SK-N-MC (cell line): ENCODE measurements at regions not wholly inside any gene's neighbourhood (a gene's known extent, or its start where the extent isn't known, plus 50 kb on each side); places are given as distances from the start of the nearest gene placed in this dataset.
"Not testable (repeated sequence)": the region's sequence is repeated elsewhere in the genome, so short reads cannot be mapped to it uniquely, and the experiment has no call there.

Experiments used
- DNase-seq: peaks from one replicate; pipeline ENCODE4 v3.0.0-alpha.2; 2011; ENCODE audit warnings: low read depth, low spot score
- H3K27ac ChIP-seq: fragments of 200-600 bp; sonication (generic); 2 replicates; pipeline ENCODE4 v1.5.1; 2016; ENCODE audit warnings: mixed run types
- H3K36me3 ChIP-seq: fragments of 200-600 bp; sonication (generic); 2 replicates; pipeline ENCODE4 v1.6.1; 2017; ENCODE audit warnings: antibody characterized with exemption, low read length, mixed read lengths; ENCODE audit not compliant: insufficient read depth
- H3K4me3 ChIP-seq: fragments of 200-600 bp; sonication (generic); 2 replicates; pipeline ENCODE4 v1.5.1; 2016
- H3K9ac ChIP-seq: fragments of 200-600 bp; sonication (generic); 2 replicates; pipeline ENCODE4 v1.8.0; 2017; ENCODE audit warnings: mixed run types, mixed read lengths; ENCODE audit not compliant: insufficient read length
- H3K9me3 ChIP-seq: fragments of 200-600 bp; sonication (generic); 2 replicates; pipeline ENCODE4 v1.6.1; 2017; ENCODE audit warnings: low read depth, mild to moderate bottlenecking, antibody characterized with exemption, low read length, moderate library complexity, mixed read lengths
- EZH2 ChIP-seq: fragments of 200-600 bp; sonication (generic); IDR thresholded peaks from one replicate; pipeline ENCODE4 v1.6.1; 2017; ENCODE audit warnings: antibody characterized with exemption
- FOXP2 ChIP-seq: optimal IDR thresholded peaks from 2 replicates; pipeline ENCODE3; 2011; ENCODE audit warnings: mild to moderate bottlenecking, moderate library complexity; ENCODE audit not compliant: insufficient read depth; ENCODE audit errors: extremely low read length, control extremely low read depth
- POLR2AphosphoS5 ChIP-seq: IDR thresholded peaks from 2 replicates; pipeline ENCODE4 v1.6.1; 2012; ENCODE audit warnings: mild to moderate bottlenecking, low read depth, low read length, borderline replicate concordance

DNA sequence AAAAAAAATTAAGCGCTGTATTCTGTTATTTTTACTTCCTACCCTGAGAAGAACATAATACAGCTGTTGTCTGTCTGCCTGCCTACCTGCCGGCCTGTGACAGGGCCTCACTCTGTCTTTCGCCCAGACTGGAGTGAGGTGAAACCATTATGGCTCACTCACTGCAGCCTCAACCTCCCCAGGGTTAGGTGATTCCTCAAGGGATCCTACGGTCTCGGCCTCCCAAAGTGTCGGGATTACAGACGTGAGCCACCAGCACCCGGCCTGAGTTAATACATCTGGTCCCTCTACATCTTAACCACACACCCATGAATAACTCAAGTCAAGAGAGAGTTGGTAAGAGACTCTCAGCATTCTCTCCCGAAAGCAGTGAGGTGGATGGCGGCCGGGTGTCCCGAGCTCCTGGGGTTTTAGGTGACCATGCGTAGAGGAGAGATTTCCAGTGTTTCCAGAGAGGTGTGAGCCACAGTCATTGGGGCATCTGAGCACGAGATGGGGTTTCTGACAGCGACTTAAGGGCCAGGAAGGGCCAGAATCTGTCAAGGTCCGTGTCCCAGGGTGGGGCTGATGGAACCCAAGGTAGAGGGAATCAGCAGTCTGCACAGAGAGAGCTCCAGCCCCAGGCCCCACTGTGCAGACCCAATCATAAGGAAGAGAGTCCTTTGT is 1954.4 kb upstream of the DEFB115 start:
- Histone ChIP-seq H3K36me3 (no peaks in the 10 kb centered on the region), H3K4me3 (no peak overlapping the region), H3K27ac (no peak overlapping the region), H3K9me3 (no peaks in the 10 kb centered on the region), H3K9ac (no peak overlapping the region)
- TF ChIP-seq EZH2 (no peak), FOXP2 (no peak), POLR2AphosphoS5 (no peak)
- DNase-seq: no peak

DNA sequence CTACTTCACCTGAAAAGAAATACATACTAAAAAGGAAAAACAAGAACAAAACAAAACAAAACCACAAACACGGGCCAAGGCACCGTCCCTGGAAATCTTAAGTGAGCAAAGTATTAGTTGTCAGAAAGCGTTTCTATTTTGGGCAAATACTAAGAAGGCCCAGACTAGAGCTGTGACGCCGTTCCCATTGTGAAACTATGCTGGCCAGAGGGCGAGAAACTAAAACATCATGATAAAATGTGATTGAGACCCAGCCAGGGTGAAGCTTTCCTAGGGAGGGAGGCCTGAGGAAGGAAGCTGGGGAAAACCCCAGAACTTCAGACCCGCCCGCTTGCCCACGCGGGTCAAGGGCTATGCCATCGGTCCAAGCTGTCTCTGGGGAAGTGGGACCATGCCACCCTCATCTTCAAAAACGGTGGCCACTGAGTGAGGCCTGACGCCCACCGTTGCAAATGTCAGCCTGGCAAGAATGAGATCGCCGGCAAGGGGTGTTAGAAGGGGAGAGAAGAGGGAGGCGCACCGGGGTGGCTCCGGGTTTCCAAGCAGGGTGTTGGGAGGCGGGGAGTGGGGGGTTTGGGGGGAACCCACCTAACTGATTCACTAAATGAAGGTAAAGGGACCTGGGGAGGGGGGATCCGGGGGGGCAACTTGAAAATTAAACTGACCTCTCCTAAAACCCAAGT is 1950.9 kb upstream of the DEFB115 start:
- no peak for DNase-seq
- H3K36me3 ChIP-seq: no peaks in the 10 kb centered on the region

DNA sequence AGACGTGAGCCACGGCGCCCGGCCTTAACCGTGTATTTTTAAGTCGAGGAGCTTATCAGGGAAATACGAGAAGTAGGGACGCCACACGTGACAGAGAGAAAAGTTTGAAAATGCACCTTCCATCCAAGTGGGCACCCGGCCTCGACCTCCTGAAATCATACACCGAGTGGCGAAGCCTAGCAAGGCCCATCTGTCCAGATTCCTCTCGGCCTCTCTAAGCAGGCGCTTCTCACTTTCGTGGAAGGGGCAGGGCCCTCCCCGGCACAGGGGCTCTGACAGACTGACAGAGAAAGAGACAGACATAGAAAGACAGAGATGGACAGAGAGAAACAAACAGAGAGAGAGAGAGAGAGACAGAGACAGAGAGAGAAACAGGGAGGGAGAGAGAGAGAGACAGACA is 1950.0 kb upstream of the DEFB115 start:
- not testable (repeated sequence) for DNase-seq

More for the DNA sequence above, 1950.9 kb upstream of the DEFB115 start:
- TF ChIP-seq POLR2AphosphoS5: no peak
- no peak for TF ChIP-seq EZH2
- no peak for TF ChIP-seq FOXP2
- no peaks in the 10 kb centered on the region for H3K9me3 ChIP-seq
- H3K4me3 ChIP-seq: peak overlapping the region; percentile 49
- H3K27ac ChIP-seq: no peak overlapping the region
- no peak overlapping the region for H3K9ac ChIP-seq

DNA sequence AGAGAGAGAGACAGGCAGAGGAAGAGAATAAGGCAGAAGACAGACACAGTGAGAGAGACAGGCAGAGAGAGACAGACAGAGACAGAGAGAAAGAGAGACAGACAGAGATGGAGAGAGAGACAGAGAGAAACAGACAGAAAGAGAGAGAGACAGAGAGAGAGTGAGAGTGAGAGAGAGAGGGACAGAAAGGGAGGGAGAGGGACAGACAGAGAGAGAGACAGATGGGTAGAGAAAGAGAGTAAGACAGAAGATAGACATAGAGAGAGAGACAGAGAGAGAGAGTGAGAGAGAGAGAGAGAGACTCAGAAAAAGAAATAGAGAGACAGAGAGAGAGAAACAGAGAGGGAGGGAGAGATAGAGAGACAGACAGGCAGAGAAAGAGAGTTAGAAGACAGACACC is 1948.5 kb upstream of the DEFB115 start:
- not testable (repeated sequence) for H3K27ac ChIP-seq, H3K9me3 ChIP-seq, H3K4me3 ChIP-seq, DNase-seq, H3K36me3 ChIP-seq, H3K9ac ChIP-seq

More for the DNA sequence above, 1950.0 kb upstream of the DEFB115 start:
- not testable (repeated sequence) for H3K9me3 ChIP-seq, H3K4me3 ChIP-seq, H3K9ac ChIP-seq, H3K36me3 ChIP-seq, H3K27ac ChIP-seq

DNA sequence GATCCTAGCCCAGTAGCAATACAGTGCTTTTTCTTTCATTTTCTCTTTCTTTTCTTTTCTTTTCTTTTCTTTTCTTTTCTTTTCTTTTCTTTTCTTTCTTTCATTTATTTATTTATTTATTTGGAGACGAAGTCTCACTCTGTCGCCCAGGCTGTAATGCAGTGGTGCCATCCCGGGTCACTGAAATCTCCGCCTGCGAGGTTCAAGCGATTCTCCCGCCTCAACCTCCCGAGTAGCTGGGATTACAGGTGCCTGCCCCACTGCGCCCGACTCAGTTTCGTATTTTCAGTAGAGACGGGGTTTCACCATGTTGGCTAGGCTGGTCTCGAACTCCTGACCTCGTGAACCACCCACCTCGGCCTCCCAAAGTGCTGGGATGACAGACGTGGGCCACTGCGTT is 1948.0 kb upstream of the DEFB115 start:
- DNase-seq, H3K27ac ChIP-seq, H3K36me3 ChIP-seq, H3K9me3 ChIP-seq, H3K9ac ChIP-seq, H3K4me3 ChIP-seq: not testable (repeated sequence)

DNA sequence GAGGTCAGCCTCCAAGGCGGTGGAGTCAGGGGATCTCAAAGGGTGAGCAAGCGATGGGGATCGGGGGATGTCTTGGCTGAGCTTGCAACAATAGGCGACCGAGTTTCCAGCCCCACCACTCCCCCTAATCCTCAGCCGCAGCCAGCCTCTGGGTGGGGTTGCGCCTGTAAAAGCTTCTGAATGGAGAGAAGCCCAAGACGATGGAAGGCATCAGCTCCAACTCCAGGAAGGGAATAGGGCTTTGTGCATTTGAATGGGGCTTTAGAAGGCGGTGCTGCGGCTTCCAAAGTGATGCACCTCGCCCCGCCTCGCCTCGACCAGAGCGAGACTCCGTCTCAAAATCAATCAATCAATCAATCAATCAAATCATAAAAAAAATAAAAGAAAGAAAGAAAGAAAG is 1946.4 kb upstream of the DEFB115 start:
- not testable (repeated sequence) for H3K4me3 ChIP-seq, H3K27ac ChIP-seq, H3K36me3 ChIP-seq, H3K9ac ChIP-seq, DNase-seq, H3K9me3 ChIP-seq

DNA sequence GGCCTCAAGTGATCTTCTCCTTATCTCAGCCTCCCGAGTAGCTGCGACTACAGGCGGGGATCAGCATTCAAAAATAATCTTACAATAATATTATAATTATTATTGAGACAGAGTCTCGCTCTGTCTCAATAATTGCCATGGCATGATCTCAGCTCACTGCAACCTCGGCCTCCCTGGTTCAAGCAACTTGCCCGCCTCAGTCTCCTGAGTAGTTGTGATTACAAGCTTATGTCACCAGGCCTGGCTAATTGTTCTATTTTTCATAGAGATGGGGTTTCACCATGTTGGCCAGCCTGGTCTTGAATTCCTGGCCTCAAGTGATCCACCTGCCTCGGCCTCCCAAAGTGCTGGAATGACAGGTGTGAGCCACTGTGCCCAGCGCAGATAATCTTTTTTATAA is 1944.8 kb upstream of the DEFB115 start:
- not testable (repeated sequence) for DNase-seq, H3K9ac ChIP-seq, H3K9me3 ChIP-seq, H3K4me3 ChIP-seq, H3K27ac ChIP-seq, H3K36me3 ChIP-seq

DNA sequence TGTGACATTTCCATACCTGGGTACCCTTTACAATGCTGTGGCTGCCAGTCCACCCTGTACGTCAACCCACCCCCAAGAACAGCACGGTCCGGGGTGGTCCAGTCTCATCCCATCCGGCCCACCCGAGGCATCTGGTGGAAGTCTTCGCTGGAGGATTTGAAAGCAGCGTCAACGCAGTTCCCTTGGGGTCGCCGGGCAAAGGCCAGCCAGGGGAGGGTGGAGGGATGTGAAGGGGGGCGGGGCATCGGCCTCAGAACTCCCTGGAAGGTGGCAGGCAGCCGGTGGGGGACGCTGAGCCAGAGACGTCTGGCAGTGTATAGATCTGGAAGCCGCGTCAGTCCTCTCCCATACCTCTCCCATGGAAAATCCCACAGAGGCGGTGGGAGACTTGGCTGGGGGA is 1944.0 kb upstream of the DEFB115 start:
- TF ChIP-seq POLR2AphosphoS5 (no peak), FOXP2 (no peak), EZH2 (no peak)
- no peak overlapping the region for H3K9ac ChIP-seq
- no peak for DNase-seq
- H3K27ac ChIP-seq: no peak overlapping the region
- H3K9me3 ChIP-seq: no peaks in the 10 kb centered on the region
- no peak overlapping the region for H3K4me3 ChIP-seq
- H3K36me3 ChIP-seq: no peaks in the 10 kb centered on the region

DNA sequence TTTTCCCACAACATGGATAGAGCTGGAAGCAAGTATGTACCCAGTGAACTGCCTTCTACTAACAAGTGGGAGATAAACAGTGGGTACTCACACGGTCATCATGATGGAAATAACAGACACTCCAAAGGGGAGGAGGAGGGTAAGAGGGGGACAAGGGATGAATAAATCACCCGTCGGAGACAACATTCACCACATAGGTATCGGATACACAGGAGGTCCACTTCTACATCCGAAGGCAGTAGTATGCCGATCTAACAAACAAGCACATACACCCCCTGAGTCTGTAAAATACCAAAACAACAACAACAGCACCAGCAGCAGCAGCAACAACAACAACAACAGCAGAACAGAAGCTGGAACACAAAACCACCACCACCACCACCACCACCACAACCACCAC is 1943.2 kb upstream of the DEFB115 start:
- Histone ChIP-seq H3K9ac (no peak overlapping the region), H3K36me3 (no peaks in the 10 kb centered on the region), H3K4me3 (no peak overlapping the region), H3K9me3 (no peaks in the 10 kb centered on the region), H3K27ac (no peak overlapping the region)
- no peak for DNase-seq
- no peak for TF ChIP-seq POLR2AphosphoS5
- TF ChIP-seq EZH2: no peak
- no peak for TF ChIP-seq FOXP2
